Mucosa of rectum (tissue), 2 donors: ENCODE measurements at regions not wholly inside any gene's neighbourhood (a gene's known extent, or its start where the extent isn't known, plus 50 kb on each side); places are given as distances from the start of the nearest gene placed in this dataset.

Experiments
- H3K27ac ChIP-seq, 2 donors: one replicate each; pipeline ENCODE4 v1.7.0; 2013; ENCODE audit warnings: inconsistent platforms in 2 of 2, low read depth in 2 of 2, low read length in 2 of 2
- H3K27me3 ChIP-seq, 2 donors: one replicate each; pipeline ENCODE4 v1.7.0; 2013; ENCODE audit warnings: low read length in 2 of 2; ENCODE audit not compliant: control insufficient read depth in 2 of 2, insufficient read depth in 2 of 2
- H3K36me3 ChIP-seq, 2 donors: one replicate each; pipeline ENCODE4 v1.7.0; 2013; ENCODE audit warnings: low read length in 2 of 2; ENCODE audit not compliant: control insufficient read depth in 2 of 2, insufficient read depth in 2 of 2
- H3K4me1 ChIP-seq, 2 donors: one replicate each; pipeline ENCODE4 v1.7.0; 2013; ENCODE audit warnings: low read length in 2 of 2, mild to moderate bottlenecking in 1 of 2; ENCODE audit not compliant: control insufficient read depth in 2 of 2, insufficient read depth in 2 of 2
- H3K4me3 ChIP-seq, 2 donors: one replicate each; pipeline ENCODE4 v1.7.0; 2013; ENCODE audit warnings: low read length in 2 of 2
- H3K9ac ChIP-seq, 2 donors: one replicate each; pipeline ENCODE4 v1.7.0; 2013; ENCODE audit warnings: low read length in 2 of 2, low read depth in 1 of 2, mild to moderate bottlenecking in 1 of 2
- H3K9me3 ChIP-seq, 2 donors: one replicate each; pipeline ENCODE4 v1.7.0; 2013; ENCODE audit warnings: low read length in 2 of 2; ENCODE audit not compliant: control insufficient read depth in 2 of 2
- donor health status: healthy.
- donor health status: Normal muscosa, but diverticular disease.

DNA sequence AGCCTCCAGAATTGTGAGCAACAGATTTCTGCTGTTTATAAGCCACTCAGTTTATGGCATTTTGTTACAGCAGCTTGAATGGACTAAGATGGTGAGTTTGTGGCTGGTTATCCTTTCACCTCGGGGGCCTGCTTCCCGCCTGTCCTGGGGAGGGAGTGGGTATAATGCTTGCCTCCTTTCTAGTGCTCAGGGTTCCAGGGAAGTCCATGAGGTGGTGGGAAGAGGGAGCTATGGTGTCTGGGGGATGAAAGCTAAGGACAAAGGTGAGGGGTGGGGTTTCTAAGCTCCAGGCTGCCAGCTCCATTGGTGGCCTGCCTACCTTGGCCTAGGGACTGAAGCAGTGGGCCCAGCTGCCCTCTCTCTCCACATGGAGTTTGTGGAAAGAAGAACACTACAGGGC lies 50.2 kb upstream of the SDK2 start:
- H3K4me3 ChIP-seq = no peak overlapping the region
- no peaks in the 10 kb centered on the region for H3K9me3 ChIP-seq
- no peaks in the 10 kb centered on the region for H3K4me1 ChIP-seq
- H3K27me3 ChIP-seq = no peaks in the 10 kb centered on the region
- H3K27ac ChIP-seq = no peak overlapping the region
- no peaks in the 10 kb centered on the region for H3K36me3 ChIP-seq
- H3K9ac ChIP-seq = no peak overlapping the region

GRCh38 chr17:73695035-73695738 lies 50.9 kb upstream of the SDK2 start:
- Histone ChIP-seq H3K27ac (no peak overlapping the region), H3K27me3 (no peaks in the 10 kb centered on the region), H3K9me3 (no peaks in the 10 kb centered on the region)

GRCh38 chr17:73696251-73696650 lies 52.0 kb upstream of the SDK2 start:
- H3K9ac ChIP-seq = no peak overlapping the region
- no peak overlapping the region for H3K4me3 ChIP-seq
- no peaks in the 10 kb centered on the region for H3K9me3 ChIP-seq
- no peaks in the 10 kb centered on the region for H3K27me3 ChIP-seq
- H3K36me3 ChIP-seq = no peaks in the 10 kb centered on the region
- no peaks in the 10 kb centered on the region for H3K4me1 ChIP-seq
- no peak overlapping the region for H3K27ac ChIP-seq

More at GRCh38 chr17:73695035-73695738, 50.9 kb upstream of the SDK2 start:
- Histone ChIP-seq H3K4me3 (no peak overlapping the region), H3K9ac (no peak overlapping the region), H3K36me3 (no peaks in the 10 kb centered on the region), H3K4me1 (no peaks in the 10 kb centered on the region)

GRCh38 chr17:73697872-73698271 lies 53.6 kb upstream of the SDK2 start:
- no peak overlapping the region for H3K9ac ChIP-seq
- no peaks in the 10 kb centered on the region for H3K27me3 ChIP-seq

GRCh38 chr17:73698966-73699365 lies 54.7 kb upstream of the SDK2 start:
- Histone ChIP-seq H3K27ac (no peak overlapping the region), H3K27me3 (no peaks in the 10 kb centered on the region), H3K4me1 (no peaks in the 10 kb centered on the region), H3K36me3 (no peaks in the 10 kb centered on the region), H3K4me3 (no peak overlapping the region), H3K9ac (no peak overlapping the region), H3K9me3 (no peaks in the 10 kb centered on the region)

More at GRCh38 chr17:73697872-73698271, 53.6 kb upstream of the SDK2 start:
- Histone ChIP-seq H3K27ac (no peak overlapping the region), H3K36me3 (no peaks in the 10 kb centered on the region), H3K4me1 (no peaks in the 10 kb centered on the region), H3K9me3 (no peaks in the 10 kb centered on the region), H3K4me3 (no peak overlapping the region)

- Histone ChIP-seq H3K9ac (no peak overlapping the region), H3K27ac (no peak overlapping the region), H3K36me3 (no peaks in the 10 kb centered on the region), H3K27me3 (no peaks in the 10 kb centered on the region), H3K9me3 (no peaks in the 10 kb centered on the region), H3K4me1 (no peaks in the 10 kb centered on the region), H3K4me3 (no peak overlapping the region)
Observed at GRCh38 chr17:73701701-73702100, 57.5 kb upstream of the SDK2 start.

DNA sequence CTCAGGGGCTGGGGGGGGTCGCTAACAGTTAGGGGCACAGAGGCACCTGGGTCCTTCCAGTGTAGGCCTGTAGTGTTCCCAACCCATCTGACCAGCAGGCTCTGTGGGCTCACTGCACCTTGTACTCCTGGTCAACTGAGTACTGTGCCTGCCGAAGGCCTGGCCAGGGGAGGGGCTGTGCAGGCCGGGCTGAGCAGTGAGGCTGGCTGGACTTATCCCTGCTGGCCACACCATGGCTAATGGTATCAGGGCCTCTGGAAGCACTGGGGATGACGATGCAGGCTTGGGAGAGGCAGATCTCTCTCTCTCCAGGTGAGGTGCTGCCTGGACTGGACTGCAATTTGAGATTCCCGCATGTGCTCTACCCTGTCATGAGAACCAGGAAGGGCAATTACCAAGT lies 58.9 kb upstream of the SDK2 start:
- H3K9ac ChIP-seq = no peak overlapping the region
- no peaks in the 10 kb centered on the region for H3K36me3 ChIP-seq
- no peaks in the 10 kb centered on the region for H3K9me3 ChIP-seq
- no peaks in the 10 kb centered on the region for H3K4me1 ChIP-seq
- no peaks in the 10 kb centered on the region for H3K27me3 ChIP-seq
- no peak overlapping the region for H3K4me3 ChIP-seq
- no peak overlapping the region for H3K27ac ChIP-seq

GRCh38 chr17:73703917-73704316 lies 59.7 kb upstream of the SDK2 start:
- Histone ChIP-seq H3K4me3 (no peak overlapping the region), H3K9me3 (no peaks in the 10 kb centered on the region), H3K4me1 (no peaks in the 10 kb centered on the region), H3K36me3 (no peaks in the 10 kb centered on the region), H3K9ac (no peak overlapping the region), H3K27ac (no peak overlapping the region), H3K27me3 (no peaks in the 10 kb centered on the region)

GRCh38 chr17:73705594-73705993 lies 61.3 kb upstream of the SDK2 start:
- Histone ChIP-seq H3K36me3 (no peaks in the 10 kb centered on the region), H3K27ac (no peak overlapping the region), H3K9ac (no peak overlapping the region), H3K9me3 (no peaks in the 10 kb centered on the region), H3K4me1 (no peaks in the 10 kb centered on the region), H3K4me3 (no peak overlapping the region), H3K27me3 (no peaks in the 10 kb centered on the region)

GRCh38 chr17:73706428-73706827 lies 62.2 kb upstream of the SDK2 start:
- H3K4me3 ChIP-seq = no peak overlapping the region
- no peaks in the 10 kb centered on the region for H3K9me3 ChIP-seq
- H3K27ac ChIP-seq = no peak overlapping the region
- no peaks in the 10 kb centered on the region for H3K4me1 ChIP-seq
- no peaks in the 10 kb centered on the region for H3K36me3 ChIP-seq
- H3K9ac ChIP-seq = no peak overlapping the region
- no peaks in the 10 kb centered on the region for H3K27me3 ChIP-seq
